Fibroblast of skin of back (primary cell): ENCODE measurements at regions not wholly inside any gene's neighbourhood (a gene's known extent, or its start where the extent isn't known, plus 50 kb on each side); places are given as distances from the start of the nearest gene placed in this dataset.
"Not testable (repeated sequence)": the region's sequence is repeated elsewhere in the genome, so short reads cannot be mapped to it uniquely, and the experiment has no call there.

ENCODE experiments used
- DNase-seq: peaks from one replicate; pipeline ENCODE4 v3.0.0-alpha.2; 2013

- no peak for DNase-seq
Observed at GRCh38 chr9:120338340-120338739, 241.6 kb downstream of the CDK5RAP2 start.

- no peak for DNase-seq
Observed at GRCh38 chr9:120337131-120337530, 242.8 kb downstream of the CDK5RAP2 start.

- no peak for DNase-seq
Observed at GRCh38 chr9:120336753-120337090, 243.2 kb downstream of the CDK5RAP2 start.

- no peak for DNase-seq
Observed at GRCh38 chr9:120336021-120336752, 243.8 kb downstream of the CDK5RAP2 start.

- DNase-seq: peak; percentile 25
Observed at GRCh38 chr9:120331913-120332312, 248.1 kb downstream of the CDK5RAP2 start.

- no peak for DNase-seq
Observed at GRCh38 chr9:120330031-120330430, 249.9 kb downstream of the CDK5RAP2 start.

- no peak for DNase-seq
Observed at GRCh38 chr9:120327322-120327721, 252.6 kb downstream of the CDK5RAP2 start.

- DNase-seq: no peak
Observed at GRCh38 chr9:120326049-120326693, 253.8 kb downstream of the CDK5RAP2 start.

- no peak for DNase-seq
Observed at GRCh38 chr9:120324996-120325642, 254.8 kb downstream of the CDK5RAP2 start.

- DNase-seq: no peak
Observed at GRCh38 chr9:120324461-120324860, 255.5 kb downstream of the CDK5RAP2 start.

- no peak for DNase-seq
Observed at GRCh38 chr9:120323125-120323524, 256.8 kb downstream of the CDK5RAP2 start.

- no peak for DNase-seq
Observed at GRCh38 chr9:120319452-120319851, 260.5 kb downstream of the CDK5RAP2 start.

- DNase-seq: no peak
Observed at GRCh38 chr9:120315154-120315553, 264.8 kb downstream of the CDK5RAP2 start.

- no peak for DNase-seq
Observed at GRCh38 chr9:120312031-120312430, 267.9 kb downstream of the CDK5RAP2 start.

- DNase-seq: no peak
Observed at GRCh38 chr9:120310035-120310434, 269.9 kb downstream of the CDK5RAP2 start.

- DNase-seq: no peak
Observed at GRCh38 chr9:120308495-120308894, 271.5 kb downstream of the CDK5RAP2 start.

- DNase-seq: no peak
Observed at GRCh38 chr9:120307599-120307998, 272.4 kb downstream of the CDK5RAP2 start.

GRCh38 chr9:120306561-120306960, 273.4 kb downstream of the CDK5RAP2 start:
- no peak for DNase-seq

- DNase-seq: no peak
Observed at GRCh38 chr9:120306088-120306487, 273.9 kb downstream of the CDK5RAP2 start.

- not testable (repeated sequence) for DNase-seq
Observed at GRCh38 chr9:120304896-120305295, 275.1 kb downstream of the CDK5RAP2 start.

GRCh38 chr9:120303519-120303918, 276.4 kb downstream of the CDK5RAP2 start:
- no peak for DNase-seq

GRCh38 chr9:120299785-120300184, 280.2 kb downstream of the CDK5RAP2 start:
- DNase-seq: no peak

GRCh38 chr9:120294003-120294402, 286.0 kb downstream of the CDK5RAP2 start:
- DNase-seq: no peak

- DNase-seq: no peak
Observed at GRCh38 chr9:120292606-120293005, 287.4 kb downstream of the CDK5RAP2 start.
